Epidermal melanocyte (primary cell): ENCODE measurements at regions not wholly inside any gene's neighbourhood (a gene's known extent, or its start where the extent isn't known, plus 50 kb on each side); places are given as distances from the start of the nearest gene placed in this dataset.

ENCODE experiments used
- DNase-seq: peaks from one replicate; pipeline ENCODE4 v3.0.0; 2011; ENCODE audit warnings: low spot score; ENCODE audit not compliant: insufficient read length

GRCh38 chr16:51353055-51353454, 202.0 kb upstream of the SALL1 start:
- no peak for DNase-seq

DNA sequence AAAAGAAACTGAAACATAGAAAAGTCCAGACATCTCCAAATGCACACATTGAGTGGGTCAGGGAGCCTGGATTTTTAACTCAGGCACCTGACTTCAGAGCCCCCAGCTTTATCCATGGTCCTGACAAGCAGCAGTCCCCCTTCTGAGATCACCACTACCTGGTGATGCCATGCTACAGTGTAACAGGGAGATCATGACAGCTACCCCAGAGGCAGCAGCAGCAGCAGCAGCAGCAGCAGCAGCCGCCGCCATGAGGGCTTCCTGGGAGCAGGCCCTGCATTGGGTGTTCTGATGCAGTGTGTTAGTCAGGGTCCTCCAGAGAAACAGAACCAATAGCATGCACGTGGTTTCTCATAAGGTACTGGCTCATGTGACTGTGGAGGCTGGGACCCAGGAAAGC, 198.6 kb upstream of the SALL1 start:
- DNase-seq, result no peak

DNA sequence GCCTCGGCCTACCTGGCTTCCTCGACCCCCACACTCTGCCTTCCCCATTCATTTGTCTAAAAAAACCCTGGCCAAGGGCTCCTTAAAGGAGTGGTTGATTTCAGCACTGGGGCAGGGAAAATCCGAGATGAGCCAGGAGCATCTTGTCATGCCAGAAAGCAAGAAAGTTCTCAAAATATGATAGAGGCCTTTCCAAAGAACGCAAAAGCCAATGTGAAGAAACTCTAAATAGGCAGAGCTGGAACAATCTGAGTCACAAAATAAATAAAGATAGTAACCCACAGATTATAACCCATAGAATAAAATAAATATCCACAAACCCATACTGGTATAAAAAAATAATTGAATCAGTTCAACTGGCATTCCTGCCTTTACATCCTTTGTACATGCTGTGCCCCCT, 192.3 kb upstream of the SALL1 start:
- DNase-seq, result no peak

DNA sequence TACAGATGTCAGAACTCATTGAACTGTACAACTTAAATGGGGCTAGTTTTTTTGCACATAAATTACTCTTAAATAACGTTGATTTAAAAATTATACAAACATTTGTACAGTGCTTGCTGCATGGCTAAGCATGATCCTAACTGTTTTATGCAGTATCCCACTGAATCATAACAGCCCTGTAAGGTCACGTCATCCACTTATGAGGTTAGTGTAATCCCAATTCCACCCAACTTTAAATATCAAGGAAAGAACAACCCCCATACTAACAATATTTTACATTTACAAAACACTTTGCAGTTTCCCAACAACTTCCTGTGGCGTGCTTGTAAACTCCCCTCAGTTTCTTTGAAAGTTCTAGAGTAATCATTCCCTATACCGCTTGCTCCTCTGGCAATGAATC, 190.1 kb upstream of the SALL1 start:
- DNase-seq, result no peak

GRCh38 chr16:51337662-51338061, 186.6 kb upstream of the SALL1 start:
- DNase-seq, result no peak

DNA sequence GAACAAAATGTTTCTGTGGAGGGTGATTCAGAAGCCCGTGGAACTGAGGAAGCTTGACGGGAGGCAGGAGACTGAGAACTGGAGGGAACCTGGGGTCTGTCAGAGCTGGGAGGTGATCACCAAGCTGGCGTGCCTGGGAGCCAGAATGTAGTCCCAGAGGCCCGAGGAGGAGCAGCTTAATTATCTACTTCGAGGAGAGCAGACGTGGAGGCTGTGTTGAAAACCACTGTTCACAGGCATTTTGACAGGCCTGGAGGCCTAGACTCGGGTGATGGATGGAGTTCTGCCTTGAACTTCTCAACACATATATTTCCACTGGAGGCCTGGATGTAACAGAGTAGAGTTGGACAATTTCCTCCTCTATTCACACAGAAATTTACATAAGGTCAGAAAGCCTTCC, 177.7 kb upstream of the SALL1 start:
- DNase-seq, result no peak

DNA sequence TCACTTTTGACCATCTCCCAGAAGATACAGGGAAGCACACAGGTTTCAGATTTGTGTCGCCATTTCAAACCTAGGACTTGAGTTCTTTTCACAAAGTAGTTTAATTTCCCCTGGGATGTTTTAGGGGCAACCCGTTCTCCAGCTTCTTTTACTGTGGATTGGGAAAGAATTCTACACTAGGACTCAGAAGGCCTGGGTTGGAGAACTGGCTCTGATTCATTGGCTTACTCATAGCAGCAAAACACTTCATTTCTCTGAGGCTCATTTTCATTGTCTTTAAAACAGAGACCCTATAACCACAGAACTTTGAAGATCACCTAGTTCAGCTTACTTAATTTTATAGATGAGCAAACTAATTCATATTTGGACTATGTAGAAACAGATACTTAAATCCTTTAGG, 175.9 kb upstream of the SALL1 start:
- DNase-seq, result no peak

GRCh38 chr16:51326131-51326856, 175.2 kb upstream of the SALL1 start:
- no peak for DNase-seq

GRCh38 chr16:51321251-51321650, 170.2 kb upstream of the SALL1 start:
- DNase-seq, result no peak

GRCh38 chr16:51317575-51317974, 166.5 kb upstream of the SALL1 start:
- no peak for DNase-seq

DNA sequence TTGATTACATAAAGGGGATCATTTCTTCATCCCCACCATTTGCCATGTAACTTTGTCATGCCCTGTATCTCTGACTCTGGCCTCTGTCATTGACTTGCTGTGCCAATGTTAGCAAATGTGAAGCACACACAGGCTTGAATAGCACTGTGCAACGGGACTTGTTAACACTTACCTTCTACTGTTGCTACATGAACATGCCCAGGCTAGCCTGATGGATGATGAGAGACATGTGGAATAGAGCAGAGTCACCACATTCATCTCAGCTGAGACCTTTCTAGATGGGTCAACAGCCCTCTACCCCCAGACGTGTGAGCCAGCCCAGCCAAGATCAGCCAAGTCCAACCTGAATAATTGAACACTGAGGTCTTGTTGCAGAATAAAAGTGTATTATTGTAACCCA, 162.1 kb upstream of the SALL1 start:
- DNase-seq, result no peak

- DNase-seq, result no peak
These were observed 161.5 kb upstream of the SALL1 start for GRCh38 chr16:51312363-51313150.

GRCh38 chr16:51310159-51310558, 159.1 kb upstream of the SALL1 start:
- DNase-seq, result no peak

- no peak for DNase-seq
These were observed 156.0 kb upstream of the SALL1 start for GRCh38 chr16:51306886-51307595.

- DNase-seq, result no peak
These were observed 155.0 kb upstream of the SALL1 start for GRCh38 chr16:51306116-51306515.

DNA sequence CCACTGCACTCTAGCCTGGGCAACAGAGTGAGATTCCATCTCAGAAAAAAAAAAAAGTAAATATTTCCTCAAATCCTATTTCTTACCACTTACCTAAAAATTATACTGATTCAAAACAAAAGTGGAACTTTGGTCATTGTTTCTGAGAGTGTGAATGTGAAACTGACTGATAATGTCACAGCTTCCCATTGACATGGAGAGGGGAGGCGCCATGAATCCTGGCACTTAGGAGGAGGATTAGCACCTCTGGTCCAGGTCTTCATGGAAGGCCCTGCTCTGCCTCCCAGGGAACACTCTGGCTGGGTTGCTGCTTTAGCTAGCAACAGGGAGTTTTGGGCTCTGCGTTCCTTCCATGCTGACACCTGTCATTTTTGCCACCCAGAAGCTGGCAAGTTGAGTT, 154.3 kb upstream of the SALL1 start:
- no peak for DNase-seq

DNA sequence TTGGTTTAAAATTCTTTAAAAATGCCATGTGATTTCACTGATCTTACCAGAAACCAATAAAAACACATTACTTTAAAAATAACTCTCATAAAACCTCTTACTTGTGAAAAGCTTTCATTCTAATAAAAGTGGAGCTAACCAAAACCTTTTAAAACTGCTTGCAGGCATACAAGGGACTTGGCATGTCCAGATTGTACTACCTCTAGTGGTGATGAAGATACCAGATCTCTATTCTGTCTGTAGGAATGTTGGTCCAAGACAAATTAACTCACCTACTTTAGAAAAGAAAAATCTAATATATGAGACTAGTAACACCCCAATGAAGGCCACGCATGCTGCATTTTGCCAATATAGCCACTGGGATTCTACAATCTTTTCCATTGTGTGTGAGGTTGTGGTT, 151.0 kb upstream of the SALL1 start:
- DNase-seq, result no peak

DNA sequence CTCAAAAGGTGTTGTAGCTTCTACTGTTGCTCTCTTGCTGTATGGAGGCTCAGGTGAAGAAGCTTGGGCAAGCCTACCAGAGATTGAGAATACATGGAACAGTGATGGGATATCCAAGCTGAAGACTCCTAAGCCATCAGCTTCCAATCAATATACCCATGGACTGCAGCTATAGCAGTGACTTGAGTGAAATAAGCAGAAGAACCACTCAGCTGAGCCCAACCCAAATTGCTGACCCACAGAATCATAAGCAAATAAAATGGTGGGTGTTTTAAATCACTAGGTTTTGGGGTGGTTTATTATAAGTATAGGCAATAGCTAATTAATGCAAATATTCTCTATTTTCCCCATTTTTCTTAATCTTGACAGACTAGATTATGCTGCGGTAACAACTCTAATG, 147.7 kb upstream of the SALL1 start:
- no peak for DNase-seq

DNA sequence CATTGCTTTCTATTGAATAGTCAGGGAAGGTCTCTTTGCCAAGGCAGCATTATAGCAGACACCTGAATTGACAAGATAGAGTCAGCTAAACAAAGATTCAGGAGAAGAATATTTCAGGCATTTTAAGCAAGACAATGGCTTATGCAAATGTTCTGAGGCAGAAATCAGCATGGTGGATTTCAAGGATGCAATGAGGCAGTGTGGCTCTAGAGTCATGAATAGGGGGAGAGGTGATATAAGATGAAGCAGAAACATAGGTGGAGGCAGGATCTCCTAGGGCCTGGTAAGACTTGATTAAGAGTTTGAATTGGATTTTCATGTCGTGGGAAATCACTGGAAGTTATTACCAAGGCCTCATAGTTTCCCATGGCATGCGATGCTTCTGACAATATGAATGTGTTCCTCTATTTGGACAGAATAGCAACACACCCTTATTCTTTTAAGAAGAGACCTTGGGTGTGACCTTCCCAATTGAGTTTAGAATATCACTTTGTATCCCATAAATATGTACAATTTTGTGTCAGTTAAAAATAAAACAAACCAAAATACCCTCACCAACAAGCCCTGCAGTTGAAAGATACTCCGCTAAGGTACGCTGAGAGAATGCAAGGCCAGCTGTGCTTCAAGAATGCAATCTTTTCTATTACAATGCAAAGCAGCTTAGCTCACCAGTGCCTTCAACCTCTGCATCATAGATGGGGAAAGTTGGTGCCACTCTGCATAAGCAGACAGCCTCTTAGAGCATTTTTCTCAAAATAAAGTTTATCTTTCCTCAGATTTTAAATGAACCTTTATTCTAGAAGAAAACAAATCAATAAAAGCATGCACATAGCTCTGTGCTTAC, 139.6 kb upstream of the SALL1 start:
- DNase-seq, result no peak

- no peak for DNase-seq
These were observed 138.3 kb upstream of the SALL1 start for GRCh38 chr16:51289336-51289735.

DNA sequence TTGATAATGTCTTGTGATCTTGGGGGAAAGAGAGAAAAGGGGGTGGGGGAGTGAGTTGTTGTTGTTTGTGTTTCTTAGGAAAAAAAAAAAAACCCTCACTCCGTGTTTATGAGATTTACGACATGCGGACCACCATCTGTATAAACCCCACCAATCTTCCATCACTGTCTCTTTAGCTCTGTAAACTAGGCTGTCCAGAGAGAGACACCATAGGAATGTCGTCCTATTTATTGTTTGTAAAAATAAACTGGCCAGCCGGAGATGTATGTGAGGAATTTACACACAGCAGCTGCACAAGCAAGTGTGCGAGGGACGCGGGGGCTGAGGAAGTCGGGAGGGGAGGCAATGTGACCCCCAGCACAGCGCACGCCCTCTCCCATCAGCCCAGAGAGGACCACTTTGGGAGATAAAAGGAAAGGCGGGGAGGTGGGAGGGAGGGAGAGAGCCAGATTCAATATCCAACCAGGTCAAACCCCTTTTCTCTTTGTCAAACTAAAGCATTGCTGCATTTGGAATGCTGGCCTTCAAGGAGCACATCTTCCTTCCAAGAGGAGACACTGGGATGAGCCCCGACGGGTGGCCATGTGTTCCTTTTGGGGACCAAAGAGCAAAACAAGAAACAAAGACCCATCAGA, 136.2 kb upstream of the SALL1 start:
- no peak for DNase-seq
